ENCODE measurements at regions not wholly inside any gene's neighbourhood (a gene's known extent, or its start where the extent isn't known, plus 50 kb on each side); places are given as distances from the start of the nearest gene placed in this dataset.

DNA sequence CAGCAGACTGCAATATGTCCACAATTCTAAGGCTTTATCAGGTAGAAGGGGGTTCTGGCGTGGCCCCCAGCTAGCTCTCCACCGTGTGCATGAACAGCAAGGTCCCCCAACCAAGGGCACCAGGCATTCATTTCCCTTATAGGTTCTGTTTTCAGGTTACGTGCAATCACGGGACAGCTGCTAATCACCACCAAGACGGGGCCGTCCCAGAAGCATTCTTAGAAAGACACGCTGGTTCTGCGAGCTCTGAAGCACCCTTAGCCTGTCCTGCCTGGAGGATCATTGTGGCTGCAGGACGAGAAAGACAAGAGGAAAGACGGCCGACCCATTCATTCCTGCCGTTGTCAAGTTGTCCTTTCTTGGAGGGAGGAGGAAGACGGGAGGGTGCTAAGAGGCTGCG lies 302.9 kb downstream of the SOX9 start:
- no peak overlapping the region for H3K27ac ChIP-seq
- no peaks in the 10 kb centered on the region for H3K9me3 ChIP-seq
- H3K4me1 ChIP-seq (ENCODE audit: insufficient read depth) = no peaks in the 10 kb centered on the region
- WGBS, 3 donors = 69 to 85% (median 79%) methylated on average over 14 of the region's 14 CpGs
- no peaks in the 10 kb centered on the region for H3K27me3 ChIP-seq
- intact Hi-C loops (cut with DNase I) = no loop called here
- TF ChIP-seq CTCF (IDR thresholded peaks at IDR 0.05) (no peak), POLR2A (IDR thresholded peaks at IDR 0.05) (no peak), EP300 (IDR thresholded peaks at IDR 0.05) (no peak)
- no peaks in the 10 kb centered on the region for H3K36me3 ChIP-seq
- no peak for DNase-seq
- H3K4me3 ChIP-seq = no peak overlapping the region

DNA sequence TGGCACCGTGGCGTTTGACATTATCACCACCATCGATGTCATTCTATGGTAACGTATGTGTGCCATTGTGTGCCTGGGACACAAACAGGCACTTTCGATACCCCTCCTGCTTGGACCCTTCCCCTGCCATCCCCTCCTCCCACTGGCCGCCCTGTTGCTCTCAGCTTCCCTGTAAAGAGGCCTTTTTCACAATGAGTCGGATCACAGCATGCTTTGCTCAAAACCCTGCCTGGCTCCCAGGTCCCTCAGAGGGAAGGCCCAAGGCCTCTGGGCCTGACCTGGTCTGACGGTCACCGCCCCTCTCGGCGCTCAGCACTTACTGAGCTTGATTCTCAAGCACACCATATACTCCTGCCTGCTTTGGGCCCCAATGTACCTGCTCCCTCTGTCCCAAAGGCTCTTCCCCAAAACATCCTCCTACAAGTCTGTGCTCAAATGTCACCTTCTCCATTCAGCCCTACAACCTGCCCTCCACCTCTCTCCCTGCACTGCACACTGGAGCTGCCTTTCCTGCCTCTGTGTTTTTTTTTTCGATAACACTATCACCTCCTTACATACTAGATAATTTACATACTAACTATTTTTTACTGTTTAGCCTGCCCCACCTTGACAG lies 303.8 kb downstream of the SOX9 start:
- no peaks in the 10 kb centered on the region for H3K36me3 ChIP-seq
- H3K27ac ChIP-seq = no peak overlapping the region
- TF ChIP-seq EP300 (IDR thresholded peaks at IDR 0.05) = no peak
- TF ChIP-seq CTCF (IDR thresholded peaks at IDR 0.05) = no peak
- no peak for TF ChIP-seq POLR2A (IDR thresholded peaks at IDR 0.05)
- H3K27me3 ChIP-seq = no peaks in the 10 kb centered on the region
- DNase-seq = no peak
- no peak overlapping the region for H3K4me3 ChIP-seq
- intact Hi-C loops (cut with DNase I) = no loop called here
- H3K9me3 ChIP-seq = no peaks in the 10 kb centered on the region
- no peaks in the 10 kb centered on the region for H3K4me1 ChIP-seq (ENCODE audit: insufficient read depth)
- 91 to 93% (median 91%) methylated on average over 12 of the region's 12 CpGs for WGBS, 3 donors

GRCh38 chr17:72425133-72425793 lies 304.4 kb downstream of the SOX9 start:
- WGBS, 3 donors = 89 to 94% (median 91%) methylated on average over 7 of the region's 7 CpGs
- Histone ChIP-seq H3K27me3 (no peaks in the 10 kb centered on the region), H3K36me3 (no peaks in the 10 kb centered on the region), H3K27ac (no peak overlapping the region), H3K4me1 (ENCODE audit: insufficient read depth) (no peaks in the 10 kb centered on the region), H3K4me3 (no peak overlapping the region), H3K9me3 (no peaks in the 10 kb centered on the region)
- intact Hi-C loops (cut with DNase I) = no loop called here
- no peak for TF ChIP-seq CTCF (IDR thresholded peaks at IDR 0.05)
- TF ChIP-seq POLR2A (IDR thresholded peaks at IDR 0.05) = no peak
- no peak for TF ChIP-seq EP300 (IDR thresholded peaks at IDR 0.05)
- DNase-seq = no peak

DNA sequence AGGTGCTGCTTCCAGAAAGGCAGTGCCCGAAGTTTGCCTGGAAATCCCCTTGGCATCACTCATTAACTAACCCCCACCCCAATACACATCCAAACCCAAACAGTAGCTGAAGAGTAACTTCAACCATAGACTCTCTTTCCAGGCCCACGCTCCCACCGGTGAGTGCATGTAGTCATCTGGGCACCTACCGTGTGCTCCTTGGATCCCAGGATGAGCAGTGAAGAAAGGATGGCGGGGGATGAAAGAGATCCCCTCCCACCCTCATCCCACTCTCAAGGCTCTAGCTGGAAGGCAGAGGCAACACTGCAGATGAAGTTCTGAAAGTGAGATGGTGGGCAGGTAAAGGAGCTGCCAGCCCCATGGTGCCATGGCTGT lies 305.0 kb downstream of the SOX9 start:
- no peak for TF ChIP-seq CTCF (IDR thresholded peaks at IDR 0.05)
- TF ChIP-seq POLR2A (IDR thresholded peaks at IDR 0.05) = no peak
- TF ChIP-seq EP300 (IDR thresholded peaks at IDR 0.05) = no peak
- H3K4me1 ChIP-seq (ENCODE audit: insufficient read depth) = no peaks in the 10 kb centered on the region
- intact Hi-C loops (cut with DNase I) = no loop called here
- no peaks in the 10 kb centered on the region for H3K9me3 ChIP-seq
- H3K4me3 ChIP-seq = no peak overlapping the region
- no peaks in the 10 kb centered on the region for H3K27me3 ChIP-seq
- no peak for DNase-seq
- H3K27ac ChIP-seq = no peak overlapping the region
- WGBS, 3 donors = 85 to 97% (median 97%) methylated on average over 5 of the region's 5 CpGs
- no peaks in the 10 kb centered on the region for H3K36me3 ChIP-seq

Measured in ovary (tissue), 7 donors.